T-cell (primary cell): ENCODE measurements at regions not wholly inside any gene's neighbourhood (a gene's known extent, or its start where the extent isn't known, plus 50 kb on each side); places are given as distances from the start of the nearest gene placed in this dataset.

Experiments used
- ATAC-seq, 4 experiments: fragments of 200-7000 bp in 3 of 4; fragments of 150-1000 bp in 1 of 4; cut with Tn5 transposase; replicated peaks in 1 of 4; 1 replicate in 3 of 4; 2 replicates in 1 of 4; pipeline ENCODE4 v1.10.0; 2021; ENCODE audit warnings: moderate library complexity in 3 of 4, mild to moderate bottlenecking in 2 of 4, moderate number of reproducible peaks in 1 of 4
- CTCF ChIA-PET, 2 donors: fragments of 300-600 bp; sonication (Branson Sonifier 250); formaldehyde crosslinking; loops; one replicate each; lab custom pipeline; 2022; ENCODE audit warnings: antibody characterized with exemption in 2 of 2; lab: Charles Lee
- POLR2A ChIA-PET, 2 donors: fragments of 300-600 bp; sonication (Branson Sonifier 250); formaldehyde crosslinking; loops; one replicate each; lab custom pipeline; 2022; ENCODE audit warnings: antibody characterized with exemption in 2 of 2; lab: Charles Lee
- DNase-seq, 35 experiments: peaks; one replicate each; pipeline versions ENCODE4 v3.0.0 to v3.0.0-alpha.2; 2013 to 2023
- H3K27ac ChIP-seq: one replicate; pipeline ENCODE4 v1.5.1; 2013; ENCODE audit warnings: low read length
- H3K27me3 ChIP-seq, 2 experiments: replicated peaks in 1 of 2; 1 replicate in 1 of 2; 2 replicates in 1 of 2; pipeline versions ENCODE4 v1.6.1 to v1.7.0; 2013; ENCODE audit warnings: low read length in 1 of 2, mixed read lengths in 1 of 2; ENCODE audit not compliant: control insufficient read depth in 2 of 2, insufficient read depth in 2 of 2; ENCODE audit errors: extremely low read depth in 1 of 2
- H3K36me3 ChIP-seq, 2 donors: 1 replicate in 1 of 2; 2 replicates in 1 of 2; pipeline versions ENCODE4 v1.6.1 to v1.7.0; 2013; ENCODE audit warnings: low read length in 1 of 2; ENCODE audit not compliant: control insufficient read depth in 2 of 2, insufficient read depth in 1 of 2; ENCODE audit errors: extremely low read depth in 1 of 2
- H3K4me1 ChIP-seq, 2 experiments: 1 replicate in 1 of 2; 2 replicates in 1 of 2; pipeline versions ENCODE4 v1.6.1 to v1.7.0; 2013; ENCODE audit warnings: low read length in 2 of 2, mixed read lengths in 1 of 2; ENCODE audit not compliant: insufficient read depth in 2 of 2, control insufficient read depth in 1 of 2; ENCODE audit errors: extremely low read depth in 1 of 2
- H3K4me3 ChIP-seq, 2 donors: 1 replicate in 1 of 2; 2 replicates in 1 of 2; pipeline versions ENCODE4 v1.5.1 to v1.7.0; 2013; ENCODE audit warnings: mild to moderate bottlenecking in 2 of 2, low read length in 1 of 2, moderate library complexity in 1 of 2; ENCODE audit not compliant: control insufficient read depth in 1 of 2; ENCODE audit errors: extremely low read depth in 1 of 2
- H3K9me3 ChIP-seq: 2 replicates; pipeline ENCODE4 v1.7.0; 2013
- H3K27ac Mint-ChIP-seq, 2 donors: one replicate each; pipeline ENCODE4 v1.8.0; 2020 to 2021; ENCODE audit warnings: mild to moderate bottlenecking in 2 of 2, mixed read lengths in 2 of 2
- H3K27me3 Mint-ChIP-seq, 2 donors: one replicate each; pipeline ENCODE4 v1.8.0; 2021 to 2022; ENCODE audit warnings: mixed read lengths in 2 of 2
- H3K36me3 Mint-ChIP-seq: one replicate; pipeline ENCODE4 v1.8.0; 2021; ENCODE audit warnings: mixed read lengths
- H3K4me1 Mint-ChIP-seq, 3 donors: one replicate each; pipeline ENCODE4 v1.8.0; 2020 to 2022; ENCODE audit warnings: mixed read lengths in 3 of 3, mild to moderate bottlenecking in 1 of 3
- H3K4me3 Mint-ChIP-seq, 3 donors: one replicate each; pipeline ENCODE4 v1.8.0; 2020 to 2022; ENCODE audit warnings: mild to moderate bottlenecking in 3 of 3, mixed read lengths in 3 of 3, moderate library complexity in 3 of 3
- H3K9me3 Mint-ChIP-seq, 3 donors: one replicate each; pipeline ENCODE4 v1.8.0; 2020 to 2022; ENCODE audit warnings: mixed read lengths in 3 of 3
- WGBS: methylation state at CpG from one replicate; pipeline ENCODE4 v1.1.5; 2013; ENCODE audit warnings: missing lambda C conversion rate; ENCODE audit not compliant: insufficient coverage; 5-methylcytosine and 5-hydroxymethylcytosine counted together

DNA sequence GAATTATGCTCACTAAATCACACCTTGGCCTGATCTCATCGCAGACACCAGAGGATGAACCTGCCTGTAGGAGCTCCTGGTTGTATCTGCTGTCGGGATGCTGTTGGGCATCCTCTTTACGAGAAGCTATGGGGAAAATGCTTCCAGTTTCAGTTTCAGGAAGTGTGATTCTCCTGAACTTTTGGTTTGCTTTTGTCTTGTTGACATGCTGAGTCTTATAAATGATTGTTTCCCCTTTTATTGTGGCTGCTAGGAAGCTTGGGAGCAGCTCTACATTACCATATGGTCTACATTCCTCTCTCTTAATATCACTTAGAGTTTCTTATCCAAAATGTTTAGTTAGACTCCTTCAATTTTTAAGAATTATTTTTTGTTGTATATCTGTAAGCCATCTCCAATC is 227.5 kb downstream of the MTX2 start:
- ChIA-PET CTCF (interaction anchor here in 1 of 2 donors (0.9 to 1.1 kb wide), 2 partner anchors 58 to 359 kb away, joined by 3 read pairs; no protein-coding TSS in a partner anchor), POLR2A (no interaction called here)
- Histone ChIP-seq H3K4me1 (peaks cover 0 to 2% of the 10 kb centered on the region in 2 experiments), H3K4me3 (no peak overlapping the region), H3K36me3 (no peaks in the 10 kb centered on the region), H3K9me3 (no peaks in the 10 kb centered on the region), H3K27me3 (peaks cover 0 to 5% of the 10 kb centered on the region in 2 experiments), H3K27ac (no peak overlapping the region)
- Mint-ChIP-seq H3K27me3 (peaks cover 36 to 44% of the 10 kb centered on the region in 2 donors), H3K4me3 (no peak overlapping the region), H3K27ac (no peak overlapping the region), H3K36me3 (no peaks in the 10 kb centered on the region), H3K4me1 (peaks cover 3 to 12% (median 6%) of the 10 kb centered on the region in 3 donors), H3K9me3 (no peaks in the 10 kb centered on the region)
- WGBS: 92% methylated on average over 2 of the region's 3 CpGs
- ATAC-seq: no peak
- no peak for DNase-seq

DNA sequence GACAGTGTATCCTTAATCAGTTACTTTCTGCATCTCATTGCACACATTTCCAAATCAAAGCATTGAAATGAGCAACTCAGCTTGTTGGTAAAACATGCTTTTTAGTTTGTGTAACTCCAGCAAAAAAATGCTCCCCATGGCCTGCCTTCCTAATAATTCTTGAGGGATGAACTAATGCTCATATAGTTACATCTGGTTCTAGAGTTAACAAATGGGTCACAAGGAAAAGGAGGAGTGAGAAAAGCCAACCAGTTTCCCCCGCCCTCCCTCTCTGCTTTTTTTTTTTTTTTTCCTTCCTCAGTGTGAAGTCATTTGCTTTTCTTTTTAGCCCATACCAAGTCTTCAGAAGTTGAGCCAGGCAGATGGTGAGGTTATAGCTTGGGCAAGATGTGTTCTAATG is 231.7 kb downstream of the MTX2 start:
- ATAC-seq (no peak), DNase-seq (no peak)
- no peaks in the 10 kb centered on the region for H3K9me3 ChIP-seq
- no peaks in the 10 kb centered on the region for H3K36me3 ChIP-seq
- Mint-ChIP-seq H3K4me3 (no peak overlapping the region), H3K36me3 (no peaks in the 10 kb centered on the region), H3K27me3 (peaks cover 33 to 36% of the 10 kb centered on the region in 2 donors), H3K4me1 (no peaks in the 10 kb centered on the region), H3K9me3 (no peaks in the 10 kb centered on the region), H3K27ac (no peak overlapping the region)
- peaks cover 0 to 2% of the 10 kb centered on the region in 2 experiments for H3K27me3 ChIP-seq
- POLR2A ChIA-PET: no interaction called here
- H3K27ac ChIP-seq: no peak overlapping the region
- H3K4me3 ChIP-seq: no peak overlapping the region
- no CpG with 5 or more reads among the region's 1 CpG for WGBS
- CTCF ChIA-PET: interaction anchor here in 1 of 2 donors (0.5 kb wide), 1 partner anchor 12 kb away, joined by 3 read pairs; no protein-coding TSS in a partner anchor
- no peaks in the 10 kb centered on the region for H3K4me1 ChIP-seq

- POLR2A ChIA-PET: no interaction called here
- H3K9me3 Mint-ChIP-seq: no peaks in the 10 kb centered on the region
- H3K27ac ChIP-seq: no peak overlapping the region
- WGBS: 89% methylated on average over 1 of the region's 3 CpGs
- no peaks in the 10 kb centered on the region for H3K9me3 ChIP-seq
- H3K4me3 Mint-ChIP-seq: no peak overlapping the region
- peaks cover 31 to 32% of the 10 kb centered on the region in 2 donors for H3K27me3 Mint-ChIP-seq
- DNase-seq (no peak), ATAC-seq (no peak)
- no peaks in the 10 kb centered on the region for H3K36me3 ChIP-seq
- peaks cover 0 to 2% of the 10 kb centered on the region in 2 experiments for H3K27me3 ChIP-seq
- H3K4me1 Mint-ChIP-seq: no peaks in the 10 kb centered on the region
- no peaks in the 10 kb centered on the region for H3K36me3 Mint-ChIP-seq
- no peak overlapping the region for H3K4me3 ChIP-seq
- CTCF ChIA-PET: no interaction called here
- no peaks in the 10 kb centered on the region for H3K4me1 ChIP-seq
- H3K27ac Mint-ChIP-seq: no peak overlapping the region
These were observed 232.4 kb downstream of the MTX2 start for GRCh38 chr2:176501617-176502016.

DNA sequence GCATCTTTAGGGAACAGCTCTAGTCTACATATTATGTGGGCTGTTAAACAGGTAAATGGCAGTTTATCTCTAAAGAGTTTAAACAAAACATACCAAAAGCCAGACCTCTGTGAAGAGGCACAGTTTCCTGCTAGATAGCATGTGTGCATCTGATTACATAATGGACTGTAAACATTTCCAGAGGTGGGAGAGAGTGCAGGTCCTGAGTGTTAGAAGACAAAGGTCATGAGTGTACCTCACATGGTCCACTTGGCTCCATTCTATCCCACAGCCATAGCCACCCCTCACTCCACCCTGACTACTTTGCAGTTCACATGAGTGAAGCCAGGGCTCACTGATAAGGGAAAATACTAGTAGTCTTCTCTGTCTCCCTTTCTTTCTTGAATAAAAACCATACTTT is 233.4 kb downstream of the MTX2 start:
- Mint-ChIP-seq H3K27ac (no peak overlapping the region), H3K36me3 (no peaks in the 10 kb centered on the region), H3K27me3 (peaks cover 31 to 32% of the 10 kb centered on the region in 2 donors), H3K4me3 (no peak overlapping the region), H3K9me3 (no peaks in the 10 kb centered on the region), H3K4me1 (no peaks in the 10 kb centered on the region)
- DNase-seq (no peak), ATAC-seq (no peak)
- Histone ChIP-seq H3K9me3 (no peaks in the 10 kb centered on the region), H3K36me3 (no peaks in the 10 kb centered on the region), H3K27me3 (peaks cover 0 to 2% of the 10 kb centered on the region in 2 experiments), H3K4me3 (no peak overlapping the region), H3K4me1 (no peaks in the 10 kb centered on the region), H3K27ac (no peak overlapping the region)
- ChIA-PET POLR2A (no interaction called here), CTCF (no interaction called here)

DNA sequence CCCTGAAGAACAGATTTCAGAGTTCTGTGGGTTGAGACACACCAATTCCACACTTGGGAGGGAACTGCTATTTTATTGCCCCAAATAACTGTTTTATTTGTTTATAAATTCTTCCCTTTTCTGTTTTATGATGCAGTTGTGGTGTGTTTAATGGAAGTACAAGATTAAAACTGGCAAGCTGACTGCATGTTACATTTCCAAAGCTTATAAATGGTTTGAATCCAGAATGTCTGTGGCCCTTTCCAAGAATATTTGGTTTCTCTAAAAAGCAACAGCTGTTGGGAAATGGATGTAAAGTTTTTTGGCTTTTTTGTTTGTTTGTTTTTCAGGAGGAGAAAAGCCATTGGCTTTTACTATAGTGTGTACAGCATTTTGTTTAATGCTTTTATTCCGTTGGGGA is 234.5 kb downstream of the MTX2 start:
- Mint-ChIP-seq H3K36me3 (no peaks in the 10 kb centered on the region), H3K9me3 (no peaks in the 10 kb centered on the region), H3K4me1 (no peaks in the 10 kb centered on the region), H3K4me3 (no peak overlapping the region), H3K27ac (no peak overlapping the region), H3K27me3 (peaks cover 27 to 32% of the 10 kb centered on the region in 2 donors)
- Histone ChIP-seq H3K27me3 (peaks cover 0 to 2% of the 10 kb centered on the region in 2 experiments), H3K4me1 (no peaks in the 10 kb centered on the region), H3K9me3 (no peaks in the 10 kb centered on the region), H3K4me3 (no peak overlapping the region), H3K27ac (no peak overlapping the region), H3K36me3 (no peaks in the 10 kb centered on the region)
- DNase-seq: no peak
- WGBS: no CpG with 5 or more reads among the region's 1 CpG
- CTCF ChIA-PET: no interaction called here
- POLR2A ChIA-PET: interaction anchor here in 1 of 2 donors (0.5 kb wide), 1 partner anchor 66 kb away, joined by 3 read pairs; no protein-coding TSS in a partner anchor
- ATAC-seq: no peak

GRCh38 chr2:176504440-176504839 is 235.2 kb downstream of the MTX2 start:
- peaks cover 0 to 2% of the 10 kb centered on the region in 2 experiments for H3K27me3 ChIP-seq
- H3K9me3 ChIP-seq: no peaks in the 10 kb centered on the region
- Mint-ChIP-seq H3K9me3 (no peaks in the 10 kb centered on the region), H3K36me3 (no peaks in the 10 kb centered on the region), H3K4me3 (no peak overlapping the region), H3K27me3 (peaks cover 22 to 27% of the 10 kb centered on the region in 2 donors), H3K4me1 (no peaks in the 10 kb centered on the region), H3K27ac (no peak overlapping the region)
- H3K36me3 ChIP-seq: no peaks in the 10 kb centered on the region
- POLR2A ChIA-PET: interaction anchor here in 1 of 2 donors (0.5 kb wide), 1 partner anchor 67 kb away, joined by 3 read pairs; no protein-coding TSS in a partner anchor
- H3K4me3 ChIP-seq: no peak overlapping the region
- DNase-seq: no peak
- H3K4me1 ChIP-seq: no peaks in the 10 kb centered on the region
- CTCF ChIA-PET: no interaction called here
- no peak for ATAC-seq
- H3K27ac ChIP-seq: no peak overlapping the region

- Mint-ChIP-seq H3K36me3 (no peaks in the 10 kb centered on the region), H3K4me1 (no peaks in the 10 kb centered on the region), H3K9me3 (peaks cover 0 to 7% (median 0%) of the 10 kb centered on the region in 3 donors), H3K27ac (no peak overlapping the region), H3K4me3 (no peak overlapping the region), H3K27me3 (peaks cover 10 to 13% of the 10 kb centered on the region in 2 donors)
- Histone ChIP-seq H3K9me3 (no peaks in the 10 kb centered on the region), H3K27ac (no peak overlapping the region), H3K27me3 (no peaks in the 10 kb centered on the region), H3K4me3 (no peak overlapping the region), H3K4me1 (no peaks in the 10 kb centered on the region), H3K36me3 (no peaks in the 10 kb centered on the region)
- ATAC-seq (no peak), DNase-seq (no peak)
- WGBS: no CpG with 5 or more reads among the region's 3 CpGs
- POLR2A ChIA-PET: no interaction called here
- CTCF ChIA-PET: no interaction called here
These were observed 238.5 kb downstream of the MTX2 start for GRCh38 chr2:176507786-176508185.
